Nephron (organoid): ENCODE measurements at regions not wholly inside any gene's neighbourhood (a gene's known extent, or its start where the extent isn't known, plus 50 kb on each side); places are given as distances from the start of the nearest gene placed in this dataset.

ENCODE experiments used
- H3K27ac Mint-ChIP-seq, 3 experiments: 2 replicates each; pipeline ENCODE4 v1.8.0; 2020; ENCODE audit warnings: mixed read lengths in 3 of 3, mild to moderate bottlenecking in 2 of 3, moderate library complexity in 1 of 3
- H3K27me3 Mint-ChIP-seq: 2 replicates; pipeline ENCODE4 v1.8.0; 2021; ENCODE audit warnings: low read depth, mild to moderate bottlenecking, moderate library complexity, mixed read lengths
- H3K36me3 Mint-ChIP-seq: 2 replicates; pipeline ENCODE4 v1.8.0; 2020; ENCODE audit warnings: low read depth, mixed read lengths
- H3K4me1 Mint-ChIP-seq: 2 replicates; pipeline ENCODE4 v1.8.0; 2020; ENCODE audit warnings: mixed read lengths
- H3K4me3 Mint-ChIP-seq, 3 experiments: 2 replicates each; pipeline ENCODE4 v1.8.0; 2020; ENCODE audit warnings: mild to moderate bottlenecking in 3 of 3, mixed read lengths in 3 of 3, moderate library complexity in 2 of 3
- H3K9me3 Mint-ChIP-seq: 2 replicates; pipeline ENCODE4 v1.8.0; 2020; ENCODE audit warnings: mixed read lengths
- TF ChIP-seq, protein P1 (sequence below), 3 experiments: fragments of 200-600 bp; sonication (generic); IDR thresholded peaks; one replicate each; pipeline ENCODE4 v1.5.0; 2021; ENCODE audit warnings: antibody characterized with exemption in 3 of 3; ENCODE audit not compliant: unreplicated experiment in 3 of 3

DNA sequence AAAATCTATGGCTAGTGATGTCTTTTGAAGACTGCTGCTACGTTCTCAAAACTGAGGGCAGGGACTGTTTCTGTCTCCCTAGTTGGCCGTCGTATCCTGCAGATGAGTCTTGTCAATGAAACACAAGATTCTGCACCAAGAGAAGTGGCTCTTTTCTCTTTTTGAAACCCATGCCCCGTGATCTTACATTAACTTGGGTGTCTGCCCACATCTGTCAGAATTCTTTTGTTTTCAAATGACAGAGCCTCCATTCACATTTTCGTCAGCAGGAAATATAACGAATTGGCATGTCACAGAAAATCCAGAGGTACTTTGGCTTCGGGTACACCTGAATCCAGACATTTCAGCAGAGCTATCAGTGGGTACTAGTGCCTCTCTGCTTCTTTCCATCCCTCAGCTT lies 331.3 kb upstream of the PROK2 start:
- no peaks in the 10 kb centered on the region for H3K36me3 Mint-ChIP-seq
- TF ChIP-seq, protein P1, sequence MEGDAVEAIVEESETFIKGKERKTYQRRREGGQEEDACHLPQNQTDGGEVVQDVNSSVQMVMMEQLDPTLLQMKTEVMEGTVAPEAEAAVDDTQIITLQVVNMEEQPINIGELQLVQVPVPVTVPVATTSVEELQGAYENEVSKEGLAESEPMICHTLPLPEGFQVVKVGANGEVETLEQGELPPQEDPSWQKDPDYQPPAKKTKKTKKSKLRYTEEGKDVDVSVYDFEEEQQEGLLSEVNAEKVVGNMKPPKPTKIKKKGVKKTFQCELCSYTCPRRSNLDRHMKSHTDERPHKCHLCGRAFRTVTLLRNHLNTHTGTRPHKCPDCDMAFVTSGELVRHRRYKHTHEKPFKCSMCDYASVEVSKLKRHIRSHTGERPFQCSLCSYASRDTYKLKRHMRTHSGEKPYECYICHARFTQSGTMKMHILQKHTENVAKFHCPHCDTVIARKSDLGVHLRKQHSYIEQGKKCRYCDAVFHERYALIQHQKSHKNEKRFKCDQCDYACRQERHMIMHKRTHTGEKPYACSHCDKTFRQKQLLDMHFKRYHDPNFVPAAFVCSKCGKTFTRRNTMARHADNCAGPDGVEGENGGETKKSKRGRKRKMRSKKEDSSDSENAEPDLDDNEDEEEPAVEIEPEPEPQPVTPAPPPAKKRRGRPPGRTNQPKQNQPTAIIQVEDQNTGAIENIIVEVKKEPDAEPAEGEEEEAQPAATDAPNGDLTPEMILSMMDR (IDR thresholded peaks at IDR 0.05; ENCODE audit: unreplicated experiment in 3 of 3) = no peak
- H3K27me3 Mint-ChIP-seq = peaks cover 10% of the 10 kb centered on the region
- H3K4me3 Mint-ChIP-seq = no peak overlapping the region
- H3K4me1 Mint-ChIP-seq = peaks cover 18% of the 10 kb centered on the region
- no peak overlapping the region for H3K27ac Mint-ChIP-seq
- no peaks in the 10 kb centered on the region for H3K9me3 Mint-ChIP-seq

DNA sequence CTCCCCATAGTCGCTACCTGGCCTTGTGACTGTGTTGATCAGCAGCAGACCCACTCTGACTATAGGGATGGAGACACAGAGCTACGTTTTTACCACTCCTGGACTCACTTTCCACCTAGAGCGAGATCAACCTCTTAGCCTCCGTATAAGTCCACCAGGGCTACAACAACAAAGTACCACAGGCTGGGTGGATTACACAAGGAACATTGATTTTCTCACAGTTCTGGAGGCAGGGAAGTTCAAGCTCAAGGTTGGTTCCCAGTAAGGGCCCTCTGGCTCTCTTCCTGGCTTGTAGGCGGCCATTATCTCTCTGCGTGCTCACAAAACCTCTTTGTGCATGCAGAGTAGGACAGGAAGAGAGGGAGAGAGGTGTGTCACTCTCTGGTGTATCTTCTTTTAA lies 330.4 kb upstream of the PROK2 start:
- Mint-ChIP-seq H3K27me3 (peaks cover 14% of the 10 kb centered on the region), H3K9me3 (no peaks in the 10 kb centered on the region), H3K36me3 (no peaks in the 10 kb centered on the region), H3K27ac (no peak overlapping the region), H3K4me3 (no peak overlapping the region), H3K4me1 (peaks cover 18% of the 10 kb centered on the region)
- TF ChIP-seq, protein P1 (IDR thresholded peaks at IDR 0.05; ENCODE audit: unreplicated experiment in 3 of 3) = no peak

DNA sequence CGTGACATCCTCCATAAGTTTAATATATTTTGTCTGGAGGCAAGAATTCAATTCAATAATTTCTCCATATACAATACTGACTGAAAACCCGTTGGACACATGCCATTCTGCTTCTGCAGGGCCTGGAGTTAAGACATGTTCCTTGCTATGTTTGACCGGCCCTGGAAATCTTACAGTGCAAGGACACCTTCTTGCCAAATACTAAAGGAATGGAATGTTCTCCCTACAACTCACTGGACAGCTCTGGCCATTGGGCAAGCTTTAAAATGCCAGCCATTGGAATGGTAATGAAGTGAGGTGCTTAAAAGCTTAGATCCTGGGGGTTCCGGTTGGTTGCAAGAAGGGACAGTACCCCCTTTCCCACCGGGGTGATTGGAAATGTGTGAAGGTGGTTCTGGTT lies 329.8 kb upstream of the PROK2 start:
- H3K27ac Mint-ChIP-seq = no peak overlapping the region
- H3K27me3 Mint-ChIP-seq = peaks cover 18% of the 10 kb centered on the region
- H3K4me3 Mint-ChIP-seq = no peak overlapping the region
- TF ChIP-seq, protein P1 (IDR thresholded peaks at IDR 0.05; ENCODE audit: unreplicated experiment in 3 of 3) = no peak
- no peaks in the 10 kb centered on the region for H3K36me3 Mint-ChIP-seq
- H3K9me3 Mint-ChIP-seq = no peaks in the 10 kb centered on the region
- peaks cover 18% of the 10 kb centered on the region for H3K4me1 Mint-ChIP-seq

DNA sequence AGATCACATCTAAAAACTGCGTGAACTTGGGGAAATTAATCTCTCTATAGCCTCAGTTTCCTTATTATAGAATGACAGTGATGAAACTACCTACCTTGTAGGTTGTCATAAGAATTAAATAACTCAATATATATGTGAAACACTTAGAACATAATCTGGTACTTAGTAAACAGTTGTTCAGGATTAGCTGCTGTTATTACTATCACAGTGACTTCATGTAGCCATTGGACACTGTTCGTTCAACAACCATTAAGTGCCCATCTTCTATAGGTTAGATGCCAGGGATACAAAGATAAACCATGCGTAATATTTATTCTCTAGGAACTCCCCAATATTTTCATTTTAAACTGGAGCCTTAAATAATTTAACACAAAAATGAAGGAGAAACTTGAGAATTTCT lies 329.0 kb upstream of the PROK2 start:
- Mint-ChIP-seq H3K4me1 (peaks cover 18% of the 10 kb centered on the region), H3K4me3 (no peak overlapping the region), H3K9me3 (no peaks in the 10 kb centered on the region), H3K27ac (no peak overlapping the region), H3K27me3 (peaks cover 22% of the 10 kb centered on the region), H3K36me3 (no peaks in the 10 kb centered on the region)
- TF ChIP-seq, protein P1 (IDR thresholded peaks at IDR 0.05; ENCODE audit: unreplicated experiment in 3 of 3) = no peak

DNA sequence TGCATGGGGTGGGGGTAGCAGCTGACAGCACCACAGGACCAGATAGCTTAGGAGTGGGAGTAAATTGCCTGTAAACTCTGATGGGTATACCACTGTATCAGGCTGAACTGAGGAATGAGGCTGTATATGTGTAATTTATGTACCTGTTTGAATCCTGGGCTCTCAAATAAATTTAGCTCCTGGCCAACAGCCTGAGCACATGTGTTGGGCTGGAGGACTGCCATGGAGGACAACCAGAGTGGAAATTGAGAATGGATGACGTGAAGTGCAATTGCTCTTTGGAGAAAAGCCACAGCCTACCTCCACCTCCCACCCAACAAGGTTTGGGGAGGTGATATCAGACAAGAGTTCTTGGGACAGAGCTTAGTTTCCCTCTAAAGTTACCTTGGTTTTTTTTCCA lies 328.6 kb upstream of the PROK2 start:
- Mint-ChIP-seq H3K9me3 (no peaks in the 10 kb centered on the region), H3K27ac (no peak overlapping the region), H3K36me3 (no peaks in the 10 kb centered on the region), H3K4me1 (peaks cover 18% of the 10 kb centered on the region), H3K27me3 (peaks cover 26% of the 10 kb centered on the region), H3K4me3 (no peak overlapping the region)
- TF ChIP-seq, protein P1 (IDR thresholded peaks at IDR 0.05; ENCODE audit: unreplicated experiment in 3 of 3) = no peak

DNA sequence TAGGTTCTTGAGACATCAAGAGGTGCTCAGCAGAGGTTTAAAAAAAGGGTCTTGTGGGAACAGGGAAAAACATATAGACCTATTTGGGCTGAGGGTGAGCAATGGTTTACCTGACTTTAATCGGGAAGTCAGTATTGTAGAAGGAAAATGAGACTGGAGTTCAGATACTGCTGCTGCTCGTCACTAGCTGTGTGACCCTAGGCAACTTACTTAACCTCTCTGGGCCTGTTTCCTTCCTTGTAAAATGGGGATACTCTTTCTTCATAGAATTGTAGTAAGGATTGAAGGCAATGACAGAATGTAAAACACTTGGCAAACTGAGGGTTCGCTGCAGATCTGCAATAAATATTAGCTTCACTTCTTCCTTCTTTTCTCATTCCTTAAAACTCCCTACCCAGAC lies 327.5 kb upstream of the PROK2 start:
- no peaks in the 10 kb centered on the region for H3K36me3 Mint-ChIP-seq
- TF ChIP-seq, protein P1 (IDR thresholded peaks at IDR 0.05; ENCODE audit: unreplicated experiment in 3 of 3) = no peak
- no peaks in the 10 kb centered on the region for H3K9me3 Mint-ChIP-seq

More for the DNA sequence above, 327.5 kb upstream of the PROK2 start:
- peaks cover 18% of the 10 kb centered on the region for H3K4me1 Mint-ChIP-seq
- peaks cover 26% of the 10 kb centered on the region for H3K27me3 Mint-ChIP-seq
- no peak overlapping the region for H3K4me3 Mint-ChIP-seq
- H3K27ac Mint-ChIP-seq = no peak overlapping the region
